DND-41 (cell line): ENCODE measurements at regions not wholly inside any gene's neighbourhood (a gene's known extent, or its start where the extent isn't known, plus 50 kb on each side); places are given as distances from the start of the nearest gene placed in this dataset.
"Not testable (repeated sequence)": the region's sequence is repeated elsewhere in the genome, so short reads cannot be mapped to it uniquely, and the experiment has no call there.

Experiments used
- EZH2 ChIP-seq: IDR thresholded peaks from 3 replicates; pipeline ENCODE4 v1.6.1; 2012; ENCODE audit warnings: borderline replicate concordance, low read depth, mild to moderate bottlenecking, moderate library complexity, low read length, inconsistent platforms; ENCODE audit not compliant: severe bottlenecking
- TF ChIP-seq, protein P1 (sequence below): IDR thresholded peaks from 2 replicates; pipeline ENCODE4 v1.5.1; 2012; ENCODE audit warnings: borderline replicate concordance, low read length, moderate library complexity, mild to moderate bottlenecking; ENCODE audit not compliant: poor library complexity, severe bottlenecking; ENCODE audit errors: extremely low read depth

GRCh38 chr5:166640136-166640535, 1651.3 kb upstream of the WWC1 start:
- TF ChIP-seq, protein P1, sequence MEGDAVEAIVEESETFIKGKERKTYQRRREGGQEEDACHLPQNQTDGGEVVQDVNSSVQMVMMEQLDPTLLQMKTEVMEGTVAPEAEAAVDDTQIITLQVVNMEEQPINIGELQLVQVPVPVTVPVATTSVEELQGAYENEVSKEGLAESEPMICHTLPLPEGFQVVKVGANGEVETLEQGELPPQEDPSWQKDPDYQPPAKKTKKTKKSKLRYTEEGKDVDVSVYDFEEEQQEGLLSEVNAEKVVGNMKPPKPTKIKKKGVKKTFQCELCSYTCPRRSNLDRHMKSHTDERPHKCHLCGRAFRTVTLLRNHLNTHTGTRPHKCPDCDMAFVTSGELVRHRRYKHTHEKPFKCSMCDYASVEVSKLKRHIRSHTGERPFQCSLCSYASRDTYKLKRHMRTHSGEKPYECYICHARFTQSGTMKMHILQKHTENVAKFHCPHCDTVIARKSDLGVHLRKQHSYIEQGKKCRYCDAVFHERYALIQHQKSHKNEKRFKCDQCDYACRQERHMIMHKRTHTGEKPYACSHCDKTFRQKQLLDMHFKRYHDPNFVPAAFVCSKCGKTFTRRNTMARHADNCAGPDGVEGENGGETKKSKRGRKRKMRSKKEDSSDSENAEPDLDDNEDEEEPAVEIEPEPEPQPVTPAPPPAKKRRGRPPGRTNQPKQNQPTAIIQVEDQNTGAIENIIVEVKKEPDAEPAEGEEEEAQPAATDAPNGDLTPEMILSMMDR = not testable (repeated sequence)
- TF ChIP-seq EZH2 = not testable (repeated sequence)
